H1 (cell line): ENCODE measurements at regions not wholly inside any gene's neighbourhood (a gene's known extent, or its start where the extent isn't known, plus 50 kb on each side); places are given as distances from the start of the nearest gene placed in this dataset.

ENCODE experiments used
- CTCF ChIA-PET: fragments of 300-600 bp; sonication (Branson Sonifier 250); formaldehyde crosslinking; loops from one replicate; lab custom pipeline; 2021; ENCODE audit not compliant: partially characterized antibody; lab: Charles Lee
- POLR2A ChIA-PET: fragments of 300-600 bp; sonication (Branson Sonifier 250); formaldehyde crosslinking; loops from one replicate; lab custom pipeline; 2021; ENCODE audit warnings: inconsistent platforms; ENCODE audit not compliant: partially characterized antibody; lab: Charles Lee
- DNase-seq, 2 experiments: peaks; one replicate each; pipeline versions ENCODE4 v3.0.0 to v3.0.0-alpha.2; 2010 to 2022; ENCODE audit warnings: low spot score in 2 of 2, low read depth in 1 of 2, mixed read lengths in 1 of 2
- FAIRE-seq: peaks from 2 replicates; lab custom pipeline; 2011; peaks lifted over from hg19 to GRCh38; lab: Jason Lieb, UNC
- H2AFZ ChIP-seq: 2 replicates; pipeline ENCODE4 v1.8.1; 2012; ENCODE audit warnings: low read length, inconsistent platforms
- H2AK5ac ChIP-seq: 2 replicates; pipeline ENCODE4 v1.6.1; 2013; ENCODE audit warnings: low read depth, low read length
- H2BK120ac ChIP-seq: replicated peaks from 2 replicates; pipeline ENCODE3; 2013; ENCODE audit warnings: low read depth, low read length, inconsistent platforms
- H2BK12ac ChIP-seq: 2 replicates; pipeline ENCODE4 v1.6.1; 2013; ENCODE audit warnings: low read depth, low read length
- H2BK15ac ChIP-seq: 2 replicates; pipeline ENCODE4 v1.6.1; 2013; ENCODE audit warnings: low read length
- H2BK20ac ChIP-seq: 2 replicates; pipeline ENCODE4 v1.6.1; 2013; ENCODE audit warnings: low read length
- H2BK5ac ChIP-seq: 2 replicates; pipeline ENCODE4 v1.6.1; 2013; ENCODE audit warnings: low read depth, low read length
- H3K14ac ChIP-seq: 2 replicates; pipeline ENCODE4 v1.6.1; 2013; ENCODE audit warnings: inconsistent platforms; ENCODE audit not compliant: insufficient read length
- H3K18ac ChIP-seq: 2 replicates; pipeline ENCODE4 v1.6.1; 2013; ENCODE audit warnings: low read length; ENCODE audit errors: extremely low read depth
- H3K23ac ChIP-seq: 2 replicates; pipeline ENCODE4 v1.6.1; 2013; ENCODE audit warnings: inconsistent platforms; ENCODE audit not compliant: insufficient read length
- H3K23me2 ChIP-seq: 2 replicates; pipeline ENCODE4 v1.6.1; 2013; ENCODE audit warnings: low read depth, low read length
- H3K27ac ChIP-seq: 2 replicates; pipeline ENCODE4 v1.6.1; 2011; ENCODE audit warnings: low read depth, low read length, inconsistent platforms
- H3K27me3 ChIP-seq, 4 experiments: replicated peaks in 1 of 4; 1 replicate in 1 of 4; 2 replicates in 3 of 4; pipeline versions ENCODE4 v1.6.1 to v1.8.1; 2011 to 2013; ENCODE audit warnings: low read length in 3 of 4, mild to moderate bottlenecking in 3 of 4, inconsistent platforms in 2 of 4, mixed read lengths in 2 of 4, moderate library complexity in 1 of 4; ENCODE audit not compliant: control insufficient read depth in 3 of 4, insufficient read depth in 3 of 4; ENCODE audit errors: extremely low read depth in 1 of 4
- H3K36me3 ChIP-seq, 4 experiments: 2 replicates each; pipeline versions ENCODE4 v1.6.1 to v1.8.1; 2011 to 2013; ENCODE audit warnings: mild to moderate bottlenecking in 4 of 4, low read length in 3 of 4, moderate library complexity in 2 of 4, control low read depth in 1 of 4, inconsistent platforms in 1 of 4; ENCODE audit not compliant: insufficient read depth in 4 of 4, control insufficient read depth in 2 of 4
- H3K4ac ChIP-seq: replicated peaks from 2 replicates; pipeline ENCODE3; 2013; ENCODE audit warnings: low read length, low read depth, mixed read lengths, inconsistent platforms; ENCODE audit not compliant: insufficient read length
- H3K4me1 ChIP-seq, 4 experiments: replicated peaks in 1 of 4; 1 replicate in 1 of 4; 2 replicates in 3 of 4; pipeline versions ENCODE4 v1.6.1 to v1.8.1; 2011 to 2013; ENCODE audit warnings: low read length in 3 of 4, inconsistent platforms in 2 of 4, mixed read lengths in 1 of 4; ENCODE audit not compliant: insufficient read depth in 4 of 4, control insufficient read depth in 3 of 4
- H3K4me2 ChIP-seq, 2 experiments: 2 replicates each; pipeline versions ENCODE4 v1.6.1 to v1.8.1; 2011 to 2013; ENCODE audit warnings: low read depth in 2 of 2, low read length in 2 of 2, control low read depth in 1 of 2, inconsistent platforms in 1 of 2, mild to moderate bottlenecking in 1 of 2; ENCODE audit not compliant: insufficient read depth in 1 of 2
- H3K4me3 ChIP-seq, 4 experiments: fragments of 200-600, 300-600 bp in 1 of 4; sonication (generic), shearing (Covaris generic), sonication (Bioruptor Twin) in 1 of 4; 2 replicates each; pipeline versions ENCODE4 v1.5.1 to v1.8.1; 2011 to 2016; ENCODE audit warnings: low read length in 4 of 4, low read depth in 3 of 4, control low read depth in 2 of 4, inconsistent platforms in 2 of 4, mild to moderate bottlenecking in 2 of 4, mixed read lengths in 1 of 4, moderate library complexity in 1 of 4; ENCODE audit not compliant: insufficient read depth in 2 of 4; ENCODE audit errors: extremely low read depth in 1 of 4
- H3K56ac ChIP-seq: replicated peaks from 2 replicates; pipeline ENCODE3; 2013; ENCODE audit warnings: low read depth, mild to moderate bottlenecking, mixed read lengths, low read length, inconsistent platforms; ENCODE audit not compliant: insufficient read length
- H3K79me1 ChIP-seq: 2 replicates; pipeline ENCODE4 v1.6.1; 2013; ENCODE audit warnings: low read depth, low read length, control low read depth
- H3K79me2 ChIP-seq, 2 experiments: 2 replicates each; pipeline versions ENCODE4 v1.6.1 to v1.8.1; 2012 to 2013; ENCODE audit warnings: low read length in 2 of 2, mild to moderate bottlenecking in 2 of 2, inconsistent platforms in 1 of 2; ENCODE audit not compliant: insufficient read depth in 2 of 2, control insufficient read depth in 1 of 2
- H3K9ac ChIP-seq, 4 experiments: replicated peaks in 1 of 4; 1 replicate in 1 of 4; 2 replicates in 3 of 4; pipeline versions ENCODE4 v1.6.1 to v1.8.1; 2011 to 2013; ENCODE audit warnings: low read depth in 3 of 4, low read length in 3 of 4, control low read depth in 2 of 4, mild to moderate bottlenecking in 2 of 4, moderate library complexity in 2 of 4, inconsistent platforms in 1 of 4; ENCODE audit errors: extremely low read depth in 1 of 4
- H3K9me3 ChIP-seq, 2 experiments: 2 replicates each; pipeline versions ENCODE4 v1.6.1 to v1.8.1; 2012 to 2013; ENCODE audit warnings: mild to moderate bottlenecking in 2 of 2, moderate library complexity in 2 of 2, control low read depth in 1 of 2, inconsistent platforms in 1 of 2, low read depth in 1 of 2, low read length in 1 of 2, mixed read lengths in 1 of 2; ENCODE audit not compliant: insufficient read depth in 2 of 2
- H4K20me1 ChIP-seq, 2 experiments: replicated peaks in 1 of 2; 2 replicates each; pipeline versions ENCODE3 to v1.8.1; 2011 to 2013; ENCODE audit warnings: inconsistent platforms in 2 of 2, low read length in 2 of 2, mild to moderate bottlenecking in 1 of 2; ENCODE audit not compliant: insufficient read depth in 2 of 2, control insufficient read depth in 1 of 2
- H4K5ac ChIP-seq: 2 replicates; pipeline ENCODE4 v1.6.1; 2013; ENCODE audit warnings: low read length, low read depth, mixed read lengths, inconsistent platforms; ENCODE audit not compliant: insufficient read length
- H4K8ac ChIP-seq: 2 replicates; pipeline ENCODE4 v1.8.0; 2013; ENCODE audit warnings: mild to moderate bottlenecking, moderate library complexity, low read length, inconsistent platforms; ENCODE audit not compliant: insufficient read depth; ENCODE audit errors: extremely low read depth
- H4K91ac ChIP-seq: replicated peaks from 2 replicates; pipeline ENCODE3; 2013; ENCODE audit warnings: low read length, mixed read lengths, inconsistent platforms; ENCODE audit not compliant: insufficient read length
- CBX5 ChIP-seq: fragments of 300-800, 300-1000 bp; sonication (generic); IDR thresholded peaks from 2 replicates; pipeline ENCODE4 v1.7.1; 2016; ENCODE audit warnings: antibody characterized with exemption, low read length, low read depth
- EGR1 ChIP-seq: IDR thresholded peaks from 2 replicates; pipeline ENCODE4 v1.6.1; 2011; ENCODE audit warnings: low read depth, low read length, borderline replicate concordance
- GTF2F1 ChIP-seq: IDR thresholded peaks from 2 replicates; pipeline ENCODE4 v1.6.1; 2012; ENCODE audit warnings: low read depth, low read length, improper control_type of control experiment, borderline replicate concordance
- JUN ChIP-seq: IDR thresholded peaks from 2 replicates; pipeline ENCODE4 v1.6.1; 2011; ENCODE audit warnings: low read depth, mild to moderate bottlenecking, improper control_type of control experiment, low read length
- KDM5A ChIP-seq: fragments of 200-600 bp; IDR thresholded peaks from 2 replicates; pipeline ENCODE4 v1.7.1; 2012; ENCODE audit warnings: mild to moderate bottlenecking, low read length, inconsistent platforms, mixed read lengths
- MAFK ChIP-seq: IDR thresholded peaks from 2 replicates; pipeline ENCODE4 v1.6.1; 2012; ENCODE audit warnings: low read depth, mild to moderate bottlenecking, improper control_type of control experiment, low read length
- RNF2 ChIP-seq: fragments of 200-900, 300-1000 bp; sonication (generic); IDR thresholded peaks from 2 replicates; pipeline ENCODE4 v1.7.1; 2016; ENCODE audit warnings: borderline replicate concordance, low read depth, mild to moderate bottlenecking, antibody characterized with exemption, low read length; ENCODE audit not compliant: poor library complexity, severe bottlenecking; ENCODE audit errors: missing control alignments
- SIX5 ChIP-seq: IDR thresholded peaks from 2 replicates; pipeline ENCODE4 v1.6.1; 2011; ENCODE audit warnings: mild to moderate bottlenecking, low read depth, low read length
- SP4 ChIP-seq: IDR thresholded peaks from 2 replicates; pipeline ENCODE4 v1.6.1; 2012; ENCODE audit warnings: low read length, inconsistent platforms
- SRF ChIP-seq: IDR thresholded peaks from 2 replicates; pipeline ENCODE4 v1.6.1; 2011; ENCODE audit warnings: mild to moderate bottlenecking, low read depth, low read length, moderate library complexity
- SUZ12 ChIP-seq: fragments of 200-600 bp; sonication (generic); IDR thresholded peaks from 2 replicates; pipeline ENCODE4 v1.6.1; 2012; ENCODE audit warnings: mild to moderate bottlenecking, inconsistent platforms, low read length, moderate library complexity, mixed read lengths
- TAF7 ChIP-seq: optimal IDR thresholded peaks from 2 replicates; pipeline ENCODE3; 2011; ENCODE audit warnings: low read depth, mild to moderate bottlenecking, inconsistent platforms, low read length, moderate library complexity, borderline replicate concordance
- WGBS, 2 experiments: shearing (Covaris generic) in 1 of 2; methylation state at CpG; one replicate each; pipeline versions ENCODE4 v1.1.6 to v1.1.7; 2013 to 2015; ENCODE audit warnings: low lambda C conversion rate in 2 of 2, mixed read lengths in 2 of 2, inconsistent platforms in 1 of 2, low coverage in 1 of 2, missing lambda C conversion rate in 1 of 2; ENCODE audit not compliant: insufficient replicate concordance in 2 of 2, insufficient coverage in 1 of 2, insufficient read length in 1 of 2; ENCODE audit errors: extremely low coverage in 1 of 2, missing lambda C conversion rate in 1 of 2; 5-methylcytosine and 5-hydroxymethylcytosine counted together

DNA sequence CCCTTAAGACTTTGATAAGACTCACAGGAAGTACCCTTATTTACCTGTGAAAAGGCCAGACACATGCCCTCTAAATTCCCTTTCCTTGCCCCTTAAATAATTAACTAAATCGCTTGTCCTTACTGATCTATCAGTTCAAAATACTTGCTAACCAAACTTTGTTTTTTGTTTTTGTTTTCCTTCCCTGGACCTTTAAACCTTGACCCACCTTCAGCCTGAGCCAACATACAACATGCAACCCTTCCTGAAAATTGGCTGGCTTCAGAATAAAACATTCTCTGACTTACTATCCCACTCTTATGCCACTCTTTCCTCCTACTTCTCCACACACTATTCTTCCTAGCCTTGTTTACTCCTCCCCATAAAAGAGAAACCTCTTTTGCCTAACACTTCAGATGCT lies 448.1 kb upstream of the TRAM1L1 start:
- Histone ChIP-seq H3K23me2 (peaks cover 2% of the 10 kb centered on the region; the same call in 1 of the 2 replicates), H3K27me3 (peaks cover 0 to 1% (median 0%) of the 10 kb centered on the region in 4 experiments; a peak in 1 of 7 replicates), H3K9me3 (no peaks in the 10 kb centered on the region), H2BK15ac (no peak overlapping the region), H3K27ac (no peak overlapping the region), H3K23ac (no peak overlapping the region), H3K4me1 (no peaks in the 10 kb centered on the region), H3K14ac (no peak overlapping the region), H2BK5ac (no peak overlapping the region), H3K36me3 (no peaks in the 10 kb centered on the region), H2BK12ac (no peak overlapping the region), H3K56ac (no peak overlapping the region), H2AFZ (no peak overlapping the region), H3K9ac (no peak overlapping the region), H3K4ac (no peak overlapping the region), H3K18ac (no peak overlapping the region), H3K4me2 (no peak overlapping the region), H3K79me2 (no peaks in the 10 kb centered on the region), H4K5ac (no peak overlapping the region), H2BK20ac (no peak overlapping the region), H2AK5ac (no peak overlapping the region), H4K20me1 (no peaks in the 10 kb centered on the region), H3K79me1 (no peaks in the 10 kb centered on the region), H4K91ac (no peak overlapping the region), H4K8ac (no peak overlapping the region), H2BK120ac (no peak overlapping the region), H3K4me3 (no peak overlapping the region)
- CTCF ChIA-PET = interaction anchor here (0.9 kb wide), 1 partner anchor 689 kb away, joined by 3 read pairs; no protein-coding TSS in a partner anchor
- no peak for DNase-seq
- no peak for TF ChIP-seq KDM5A
- no peak for TF ChIP-seq SIX5
- no peak for TF ChIP-seq EGR1
- TF ChIP-seq GTF2F1 = no peak
- TF ChIP-seq SRF = no peak
- TF ChIP-seq SP4 = no peak
- no peak for TF ChIP-seq JUN
- TF ChIP-seq CBX5 = no peak
- TF ChIP-seq RNF2 = no peak
- no peak for TF ChIP-seq SUZ12
- no peak for TF ChIP-seq MAFK
- TF ChIP-seq TAF7 = no peak
- POLR2A ChIA-PET = no interaction called here
- no peak for FAIRE-seq
- WGBS, 2 experiments = 93% methylated on average over 1 of the region's 1 CpG; no CpG with 5 or more reads in 1 of the 2 experiments
